ENCODE measurements at regions not wholly inside any gene's neighbourhood (a gene's known extent, or its start where the extent isn't known, plus 50 kb on each side); places are given as distances from the start of the nearest gene placed in this dataset.

DNA sequence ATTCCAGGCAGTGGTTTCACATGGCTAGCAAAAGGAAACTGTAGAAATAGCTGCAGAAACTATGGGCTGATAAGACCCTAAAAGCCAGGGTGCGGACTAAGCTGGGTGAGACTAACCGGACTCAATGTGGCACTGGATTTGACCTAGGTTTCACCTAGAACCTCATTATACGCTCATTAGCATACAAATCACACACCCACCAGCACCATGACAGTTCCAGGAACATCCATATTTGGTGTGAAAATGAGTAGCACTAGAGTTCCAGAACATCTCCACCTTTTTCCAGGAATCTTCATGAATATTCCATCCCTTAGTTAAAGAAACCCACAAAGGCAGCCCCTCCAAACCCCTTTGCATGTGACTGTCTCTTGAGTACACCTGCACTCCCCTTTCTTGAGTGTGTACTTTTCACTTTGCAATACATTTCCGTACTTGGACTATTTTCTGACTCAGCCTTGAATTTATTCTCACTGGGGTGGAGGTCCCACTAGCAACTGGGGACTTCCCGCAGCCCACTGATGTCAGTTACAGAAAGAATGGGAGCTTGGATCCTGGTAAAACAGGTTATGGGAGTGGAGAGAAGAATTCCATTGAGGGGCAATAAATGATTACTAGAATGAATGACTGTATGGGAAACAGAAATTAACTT is 58.0 kb upstream of the SPATA31C2 start:
- H3K4me1 ChIP-seq (ENCODE audit: low read depth) = no peaks in the 10 kb centered on the region
- H3K36me3 ChIP-seq (ENCODE audit: low read depth) = no peaks in the 10 kb centered on the region
- TF ChIP-seq, protein P1, sequence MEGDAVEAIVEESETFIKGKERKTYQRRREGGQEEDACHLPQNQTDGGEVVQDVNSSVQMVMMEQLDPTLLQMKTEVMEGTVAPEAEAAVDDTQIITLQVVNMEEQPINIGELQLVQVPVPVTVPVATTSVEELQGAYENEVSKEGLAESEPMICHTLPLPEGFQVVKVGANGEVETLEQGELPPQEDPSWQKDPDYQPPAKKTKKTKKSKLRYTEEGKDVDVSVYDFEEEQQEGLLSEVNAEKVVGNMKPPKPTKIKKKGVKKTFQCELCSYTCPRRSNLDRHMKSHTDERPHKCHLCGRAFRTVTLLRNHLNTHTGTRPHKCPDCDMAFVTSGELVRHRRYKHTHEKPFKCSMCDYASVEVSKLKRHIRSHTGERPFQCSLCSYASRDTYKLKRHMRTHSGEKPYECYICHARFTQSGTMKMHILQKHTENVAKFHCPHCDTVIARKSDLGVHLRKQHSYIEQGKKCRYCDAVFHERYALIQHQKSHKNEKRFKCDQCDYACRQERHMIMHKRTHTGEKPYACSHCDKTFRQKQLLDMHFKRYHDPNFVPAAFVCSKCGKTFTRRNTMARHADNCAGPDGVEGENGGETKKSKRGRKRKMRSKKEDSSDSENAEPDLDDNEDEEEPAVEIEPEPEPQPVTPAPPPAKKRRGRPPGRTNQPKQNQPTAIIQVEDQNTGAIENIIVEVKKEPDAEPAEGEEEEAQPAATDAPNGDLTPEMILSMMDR (IDR thresholded peaks at IDR 0.05) = no peak
- ATAC-seq = no peak
- H3K4me3 ChIP-seq = no peak overlapping the region
- H3K9me3 ChIP-seq = no peaks in the 10 kb centered on the region
- intact Hi-C loops (cut with DNase I, micrococcal nuclease) = no loop called here
- no peak for DNase-seq

GRCh38 chr9:88193766-88194165 is 55.5 kb upstream of the SPATA31C2 start:
- Histone ChIP-seq H3K9me3 (no peaks in the 10 kb centered on the region), H3K4me1 (ENCODE audit: low read depth) (no peaks in the 10 kb centered on the region), H3K36me3 (ENCODE audit: low read depth) (no peaks in the 10 kb centered on the region), H3K4me3 (no peak overlapping the region)
- no peak for DNase-seq
- no peak for ATAC-seq
- intact Hi-C loops (cut with DNase I, micrococcal nuclease) = no loop called here
- TF ChIP-seq, protein P1 (IDR thresholded peaks at IDR 0.05) = no peak

- Histone ChIP-seq H3K9me3 (no peaks in the 10 kb centered on the region), H3K4me1 (ENCODE audit: low read depth) (no peaks in the 10 kb centered on the region), H3K4me3 (no peak overlapping the region), H3K36me3 (ENCODE audit: low read depth) (no peaks in the 10 kb centered on the region)
- ATAC-seq (no peak), DNase-seq (no peak)
- TF ChIP-seq, protein P1 (IDR thresholded peaks at IDR 0.05) = no peak
- intact Hi-C loops (cut with DNase I, micrococcal nuclease) = no loop called here
Measured at GRCh38 chr9:88191456-88191855, 53.2 kb upstream of the SPATA31C2 start.

DNA sequence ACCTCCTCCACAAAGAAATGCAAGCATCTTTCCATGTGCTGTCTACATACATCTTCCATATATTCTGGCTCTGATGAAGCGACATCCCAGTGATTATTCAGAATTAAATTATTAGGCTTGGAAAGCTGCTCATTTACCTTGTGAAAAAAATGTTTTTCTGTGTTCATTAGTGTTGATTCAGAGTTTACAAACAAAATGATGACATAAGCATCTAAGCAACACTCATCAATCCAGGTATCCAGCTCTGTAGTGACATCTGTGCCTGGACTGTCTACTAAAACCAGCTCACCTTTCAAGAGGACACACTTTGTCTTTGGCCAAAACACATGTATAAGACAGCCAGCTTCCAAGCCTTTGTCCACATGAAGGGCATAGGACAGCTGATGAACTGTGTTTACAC is 51.1 kb upstream of the SPATA31C2 start:
- H3K9me3 ChIP-seq = no peaks in the 10 kb centered on the region
- no peaks in the 10 kb centered on the region for H3K36me3 ChIP-seq (ENCODE audit: low read depth)
- intact Hi-C loops (cut with DNase I, micrococcal nuclease) = no loop called here
- TF ChIP-seq, protein P1 (IDR thresholded peaks at IDR 0.05) = no peak
- no peak overlapping the region for H3K4me3 ChIP-seq
- ATAC-seq (no peak), DNase-seq (no peak)
- no peaks in the 10 kb centered on the region for H3K4me1 ChIP-seq (ENCODE audit: low read depth)
